HT1080 (cell line): ENCODE measurements at regions not wholly inside any gene's neighbourhood (a gene's known extent, or its start where the extent isn't known, plus 50 kb on each side); places are given as distances from the start of the nearest gene placed in this dataset.
"Not testable (repeated sequence)": the region's sequence is repeated elsewhere in the genome, so short reads cannot be mapped to it uniquely, and the experiment has no call there.

ENCODE experiments used
- DNase-seq: peaks from one replicate; pipeline ENCODE4 v3.0.0-alpha.2; 2015; ENCODE audit warnings: low read depth

DNA sequence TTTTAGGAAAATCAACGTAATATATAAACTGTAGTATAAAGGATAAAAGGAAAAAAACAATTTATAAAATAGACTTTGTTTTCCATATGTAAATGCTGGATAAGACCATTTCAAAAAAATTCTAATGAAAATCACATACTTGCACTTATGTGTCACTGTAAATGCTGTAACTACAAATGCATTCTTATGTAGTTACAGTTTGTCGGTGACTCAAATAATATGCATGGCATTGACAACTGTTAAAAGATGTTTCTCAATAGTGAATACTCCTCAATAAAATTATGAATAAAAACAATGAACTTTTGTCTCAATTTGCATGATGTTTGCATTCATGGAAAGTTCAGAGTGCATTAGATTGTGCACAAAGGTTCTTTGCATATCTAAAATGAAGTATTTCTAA lies 614.0 kb upstream of the CHRM3 start:
- DNase-seq: no peak

DNA sequence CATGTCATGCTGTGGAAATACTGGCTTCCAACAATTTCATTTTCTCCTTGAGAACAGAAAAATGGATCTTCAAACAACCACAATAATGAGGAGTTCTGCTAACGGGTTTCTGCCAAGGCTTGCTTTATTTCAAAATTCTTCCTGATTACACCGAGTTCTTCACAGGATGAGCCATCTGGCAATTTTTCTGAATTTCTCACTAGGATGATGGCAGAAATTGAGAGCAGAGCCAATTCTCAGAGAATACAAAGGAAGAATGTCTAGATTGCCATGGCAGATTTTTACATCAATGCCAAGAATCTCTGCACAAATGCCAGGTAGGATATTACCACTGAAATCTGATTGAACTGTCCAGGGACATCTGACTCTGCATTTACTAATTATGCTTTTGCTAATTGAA lies 619.0 kb upstream of the CHRM3 start:
- no peak for DNase-seq

DNA sequence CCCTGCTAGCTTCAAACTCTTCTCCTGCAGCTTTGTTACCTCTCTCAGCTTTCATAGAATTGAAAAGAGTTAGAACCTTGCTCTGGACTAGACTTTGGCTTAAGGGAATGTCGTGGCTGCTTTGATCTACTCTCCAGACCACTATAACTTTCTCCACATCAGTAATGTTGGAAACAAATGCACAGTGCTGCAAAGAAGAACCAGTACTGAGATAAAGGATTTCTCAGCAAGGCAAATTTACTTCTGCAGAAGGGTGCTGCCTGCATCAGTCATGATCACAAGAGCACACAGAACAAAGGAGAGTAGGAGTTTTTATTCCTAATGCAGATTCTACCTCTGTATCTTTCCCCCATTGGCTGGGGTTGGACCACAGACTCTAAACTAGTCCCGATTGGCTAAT lies 621.6 kb upstream of the CHRM3 start:
- DNase-seq: no peak

DNA sequence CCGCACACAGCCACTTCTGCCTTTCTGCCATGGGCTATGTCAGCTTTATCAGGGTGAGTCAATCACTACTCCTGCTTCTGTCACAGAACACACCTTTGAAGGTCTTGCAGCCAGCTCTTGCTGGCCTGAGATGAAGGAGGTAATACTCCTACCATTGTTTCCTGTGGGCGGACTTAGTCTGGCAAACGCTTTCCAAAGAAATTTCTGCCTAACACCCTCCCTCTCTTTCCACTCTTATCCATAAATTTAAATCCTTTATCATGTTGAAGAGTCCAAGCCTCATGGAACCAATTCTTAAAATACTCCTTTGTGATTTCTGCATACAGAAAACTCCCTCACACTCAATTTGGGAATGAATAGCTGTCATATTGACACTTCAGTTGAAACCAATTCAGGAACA lies 633.1 kb upstream of the CHRM3 start:
- DNase-seq: no peak

DNA sequence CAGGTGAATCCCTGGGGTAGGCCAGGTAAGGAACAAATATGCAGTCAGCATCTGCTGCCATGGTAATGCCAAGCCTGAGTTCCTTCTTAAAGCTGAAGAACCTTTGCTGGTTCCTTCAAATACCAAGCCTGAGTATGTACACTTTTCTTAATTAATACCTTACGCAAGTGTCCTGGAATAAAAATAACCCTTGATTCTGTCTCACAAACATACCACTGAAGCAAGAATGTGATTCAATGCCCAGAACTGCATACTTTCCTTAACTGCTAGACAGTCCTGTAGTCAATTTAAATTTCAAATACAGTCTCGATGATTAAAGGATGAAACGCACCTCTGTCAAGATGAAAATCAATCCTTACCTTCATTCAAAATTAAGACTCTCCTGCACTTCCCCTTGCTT lies 634.0 kb upstream of the CHRM3 start:
- DNase-seq: no peak

DNA sequence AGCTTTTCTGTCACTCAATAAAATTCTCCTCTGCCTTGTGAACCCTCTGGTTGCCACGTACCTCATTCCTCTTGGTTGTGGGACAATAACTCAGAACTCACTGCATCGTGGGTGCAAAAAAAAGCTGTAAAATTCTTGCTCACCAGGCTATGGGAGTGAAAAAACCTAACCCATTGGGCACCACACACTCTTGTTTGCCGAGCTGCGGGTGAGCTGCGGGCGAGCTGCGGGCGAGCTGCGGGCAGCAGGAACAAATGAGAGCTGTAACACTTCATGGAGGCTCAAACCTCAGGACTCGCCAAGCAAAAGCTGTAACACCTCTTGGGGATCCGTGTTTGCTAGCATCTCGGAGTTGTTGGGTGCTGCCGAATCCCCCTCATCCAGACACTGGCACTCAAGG lies 641.3 kb upstream of the CHRM3 start:
- DNase-seq: no peak

DNA sequence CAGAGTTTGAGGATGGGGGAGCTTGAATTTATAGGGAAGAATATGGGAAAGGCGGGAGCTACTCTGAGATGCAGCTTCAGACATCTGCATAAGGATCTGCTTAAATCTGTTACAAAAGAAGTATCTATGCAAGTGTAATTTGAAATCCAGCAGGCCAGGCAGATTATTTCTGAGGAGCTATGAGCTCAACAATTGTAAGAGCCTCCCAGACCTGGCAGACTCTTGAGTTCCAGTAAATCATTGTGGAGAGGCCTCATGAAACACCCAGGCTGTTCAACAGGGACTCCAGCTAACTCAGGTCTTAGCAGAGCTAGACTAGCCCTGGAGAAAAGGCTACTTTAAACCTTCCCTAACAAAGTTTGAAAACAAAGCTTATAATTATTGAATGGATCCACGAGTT lies 647.5 kb upstream of the CHRM3 start:
- DNase-seq: no peak

DNA sequence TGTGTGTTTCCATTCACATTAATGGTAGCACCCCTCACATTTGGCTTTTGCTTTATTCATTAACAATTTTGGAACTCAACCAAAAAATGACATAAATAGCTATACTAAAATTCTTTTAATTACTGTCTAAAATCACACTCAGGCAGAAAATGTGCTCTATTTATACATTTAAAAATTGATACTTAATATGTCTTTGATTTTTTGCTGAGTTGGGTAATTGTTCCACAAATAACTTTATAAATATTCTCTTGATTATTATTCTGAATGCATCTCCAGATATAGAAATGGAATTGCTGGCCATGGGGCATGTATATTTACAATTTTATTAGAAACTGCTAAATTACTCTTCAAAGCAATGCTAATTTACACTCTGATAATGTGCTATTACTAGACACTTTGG lies 658.7 kb upstream of the CHRM3 start:
- DNase-seq: no peak

DNA sequence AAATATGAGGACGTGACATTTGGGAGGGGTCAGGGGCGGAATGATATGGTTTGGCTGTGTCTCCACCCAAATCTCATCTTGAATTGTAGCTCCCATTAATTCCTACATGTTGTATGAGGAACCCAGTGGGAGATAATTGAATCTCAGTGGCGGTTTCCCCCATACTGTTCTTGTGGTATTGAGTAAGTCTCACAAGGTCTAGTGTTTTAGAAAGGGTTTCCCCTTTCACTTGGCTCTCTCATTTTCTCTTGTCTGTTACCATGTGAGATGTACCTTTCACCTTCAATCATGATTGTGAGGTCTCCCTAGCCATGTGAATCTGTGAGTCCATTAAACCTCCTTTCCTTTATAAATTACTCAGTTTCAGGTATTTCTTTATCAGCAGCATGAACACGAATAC lies 663.6 kb upstream of the CHRM3 start:
- DNase-seq: no peak

DNA sequence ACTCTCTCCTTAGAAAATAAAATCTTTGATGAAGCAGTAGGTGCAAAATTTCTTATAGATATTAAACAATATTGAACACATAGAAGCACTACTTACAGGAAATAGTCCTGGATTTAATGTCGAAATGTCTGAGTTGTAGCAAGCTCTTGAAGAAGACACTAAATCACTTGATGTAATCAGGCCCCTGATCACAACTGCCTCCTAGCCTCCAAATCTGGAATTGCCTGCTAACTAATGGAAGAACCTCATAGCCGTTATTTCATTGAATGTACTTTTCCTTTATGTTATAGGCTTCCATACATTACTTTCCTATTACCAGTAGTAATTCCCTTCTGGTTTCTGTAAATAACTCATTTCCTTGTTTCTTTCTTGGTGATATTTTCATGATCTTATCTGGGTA lies 675.7 kb upstream of the CHRM3 start:
- DNase-seq: no peak

DNA sequence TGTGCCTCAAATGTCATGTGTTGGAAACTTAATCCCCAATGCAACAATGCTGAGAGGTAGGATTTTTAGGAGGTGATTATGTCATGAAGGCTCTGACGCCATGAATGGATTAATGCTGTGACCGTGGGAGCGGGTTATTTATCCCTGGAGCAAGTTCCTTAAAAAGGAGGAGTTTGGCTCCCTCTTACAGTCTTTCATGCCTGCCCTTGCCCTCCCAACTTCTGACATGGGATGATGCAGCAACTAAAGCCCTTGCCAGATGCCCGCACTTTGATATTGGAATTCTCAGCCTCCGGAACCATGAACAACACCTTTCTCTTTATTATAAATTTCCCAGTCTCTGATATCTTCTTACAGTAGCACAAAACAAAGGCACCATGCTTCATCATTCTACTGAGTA lies 685.3 kb upstream of the CHRM3 start:
- no peak for DNase-seq

DNA sequence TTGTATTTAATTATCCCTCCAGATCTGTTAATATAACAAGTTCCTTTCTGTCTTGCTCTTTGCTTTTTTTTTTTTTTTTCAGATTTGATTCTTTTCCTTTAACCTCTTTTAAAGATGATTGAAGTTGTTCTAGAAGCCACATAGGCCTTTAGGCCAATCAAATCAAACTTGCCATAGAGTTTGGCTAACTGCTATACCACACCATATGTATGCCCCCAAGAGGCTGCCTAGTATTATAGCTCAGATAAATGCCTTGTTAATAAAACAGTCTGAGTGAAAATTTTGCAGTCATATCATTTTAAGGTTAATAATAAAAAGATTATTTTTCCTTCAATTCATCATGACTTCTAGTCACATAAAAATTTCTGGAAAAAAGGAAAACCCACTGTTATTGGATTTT lies 696.0 kb upstream of the CHRM3 start:
- no peak for DNase-seq

DNA sequence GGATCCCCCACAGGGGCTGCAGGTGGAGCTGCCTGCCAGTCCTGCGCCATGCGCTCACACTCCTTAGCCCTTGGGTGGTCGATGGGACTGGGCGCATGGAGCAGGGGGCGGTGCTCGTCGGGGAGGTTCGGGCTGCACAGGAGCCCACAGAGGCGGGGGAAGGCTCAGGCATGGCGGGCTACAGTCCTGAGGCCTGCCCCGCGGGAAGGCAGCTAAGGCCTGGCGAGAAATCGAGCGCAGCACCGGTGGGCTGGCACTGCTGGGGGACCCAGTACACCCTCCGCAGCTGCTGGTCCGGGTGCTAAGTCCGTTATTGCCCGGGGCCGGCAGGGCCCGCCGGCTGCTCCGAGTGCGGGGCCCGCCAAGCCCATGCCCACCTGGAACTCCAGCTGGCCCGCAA lies 701.8 kb upstream of the CHRM3 start:
- DNase-seq: not testable (repeated sequence)

DNA sequence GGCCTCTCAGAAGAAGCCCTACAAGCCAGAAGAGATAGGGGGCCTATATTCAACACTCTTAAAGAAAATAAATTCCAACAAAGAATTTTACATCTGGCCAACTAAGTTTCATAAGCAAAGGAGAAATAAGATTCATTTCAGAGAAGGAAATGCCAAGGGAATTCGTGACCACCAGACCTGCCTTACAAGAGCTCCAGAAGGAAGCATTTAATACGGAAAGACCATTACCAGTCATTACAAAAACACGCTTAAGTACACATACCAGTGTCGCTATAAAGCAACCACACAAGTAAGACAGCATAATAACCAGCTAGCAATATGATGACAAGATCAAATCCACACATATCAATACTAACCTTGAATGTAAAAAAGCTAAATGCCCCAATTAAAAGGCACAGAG lies 704.9 kb upstream of the CHRM3 start:
- DNase-seq: peak; percentile 39

DNA sequence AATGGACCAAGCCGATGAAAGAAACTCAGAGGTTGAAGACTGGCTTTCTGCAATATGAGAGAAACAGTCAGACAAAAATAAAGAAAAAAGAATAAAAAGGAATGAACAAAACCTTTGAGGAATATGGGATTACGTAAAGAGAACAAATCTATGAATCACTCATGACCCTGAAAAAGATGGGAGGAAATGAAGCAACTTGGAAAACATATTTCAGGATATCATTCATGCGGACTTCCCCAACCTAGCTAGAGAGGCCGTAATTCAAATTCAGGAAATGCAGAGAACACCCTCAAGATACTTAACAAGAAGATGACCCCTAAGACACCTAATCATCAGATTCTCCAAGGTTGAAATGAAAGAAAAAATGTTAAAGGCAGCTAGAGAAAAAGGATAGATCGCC lies 705.3 kb upstream of the CHRM3 start:
- peak; percentile 62 for DNase-seq

DNA sequence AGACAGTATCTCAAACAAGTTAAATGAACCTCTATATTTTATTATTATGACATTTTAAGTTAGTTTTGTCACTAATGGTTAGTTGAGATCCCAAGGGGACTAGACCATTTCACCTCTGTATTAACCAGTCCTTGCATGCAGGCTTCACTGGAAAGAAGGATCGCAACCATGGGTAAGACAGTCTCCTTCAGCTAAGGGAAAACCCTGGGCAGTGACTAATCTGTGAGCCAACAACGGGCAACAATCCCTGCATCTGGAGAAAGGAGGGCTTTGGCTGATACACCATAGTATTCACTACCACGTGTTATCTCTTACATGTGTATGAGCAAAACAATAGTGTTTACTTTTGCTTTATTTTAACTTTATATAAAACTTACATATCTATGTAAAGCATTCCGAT lies 708.8 kb upstream of the CHRM3 start:
- DNase-seq: peak; percentile 42

DNA sequence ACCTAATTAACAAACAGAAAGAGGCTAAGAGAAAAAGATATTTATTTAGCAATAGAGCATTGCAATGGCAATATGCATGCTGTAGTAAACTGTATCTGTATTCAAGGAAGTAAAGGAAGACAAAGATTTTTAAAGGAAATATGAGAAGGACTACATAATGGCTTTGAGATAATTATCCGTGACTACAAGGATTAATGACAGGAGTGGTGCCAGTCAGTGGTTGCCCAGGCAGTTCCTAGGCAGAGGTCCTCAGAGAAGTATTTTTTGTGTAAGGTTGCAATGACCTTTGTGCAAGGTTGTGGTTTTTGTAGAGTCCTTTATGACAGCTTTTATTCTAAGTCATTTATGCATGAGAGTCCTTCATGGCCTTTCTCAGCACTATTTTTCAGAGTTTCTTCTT lies 711.1 kb upstream of the CHRM3 start:
- no peak for DNase-seq

DNA sequence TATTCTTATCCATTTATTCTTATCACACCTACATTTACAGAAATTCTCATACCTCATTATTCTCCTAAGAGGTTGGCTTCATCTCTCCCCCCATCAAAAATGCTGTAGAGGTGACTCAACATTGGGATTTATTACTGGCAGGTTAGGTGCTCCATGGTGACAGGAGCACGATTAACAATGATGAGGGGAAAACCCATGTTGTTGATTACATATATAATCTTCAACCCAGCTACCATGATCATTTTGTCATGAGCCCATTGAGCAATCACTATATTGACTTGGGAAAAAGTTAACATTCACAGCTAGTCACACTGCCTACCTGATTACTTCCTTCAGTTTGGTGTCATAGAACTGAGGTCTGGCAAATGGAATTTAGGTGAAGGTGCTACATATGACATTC lies 712.1 kb upstream of the CHRM3 start:
- DNase-seq: no peak

DNA sequence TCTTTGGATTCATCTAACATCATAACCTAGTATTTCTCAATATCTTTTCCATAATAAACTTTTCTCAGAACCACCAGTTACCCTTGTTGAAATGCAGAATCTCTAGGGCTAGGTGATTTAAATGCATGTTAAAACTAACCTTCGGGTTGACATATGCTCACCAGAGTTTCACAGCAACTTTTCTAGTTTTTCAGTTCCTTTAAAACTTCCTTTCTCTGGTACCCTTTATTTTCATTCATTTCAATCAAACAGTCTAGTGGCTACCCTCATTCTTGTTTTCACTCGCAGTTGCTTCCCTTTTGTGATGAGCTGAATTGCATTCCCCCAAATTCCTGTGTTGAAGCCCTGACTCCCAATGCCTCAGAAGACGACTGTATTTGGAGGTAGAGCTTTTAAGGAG lies 712.8 kb upstream of the CHRM3 start:
- DNase-seq: no peak

DNA sequence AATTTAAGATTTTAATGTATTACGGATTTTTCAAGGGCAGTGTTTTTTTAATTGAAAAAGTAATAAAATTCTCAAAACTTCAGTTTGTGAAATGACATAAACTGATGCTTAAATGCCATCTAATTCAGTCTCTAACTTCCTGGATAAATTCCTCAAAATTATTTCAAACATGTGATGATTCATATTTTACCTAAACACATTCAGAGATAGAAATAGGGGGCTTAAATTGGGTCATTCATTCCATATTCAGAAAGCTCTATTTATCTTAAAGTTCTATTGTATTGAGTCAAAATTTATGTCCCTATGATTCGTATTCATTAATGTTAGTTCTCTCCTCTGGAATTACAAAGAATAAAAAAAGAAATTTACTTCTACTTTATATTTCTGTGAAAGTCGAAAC lies 713.6 kb upstream of the CHRM3 start:
- DNase-seq: no peak

DNA sequence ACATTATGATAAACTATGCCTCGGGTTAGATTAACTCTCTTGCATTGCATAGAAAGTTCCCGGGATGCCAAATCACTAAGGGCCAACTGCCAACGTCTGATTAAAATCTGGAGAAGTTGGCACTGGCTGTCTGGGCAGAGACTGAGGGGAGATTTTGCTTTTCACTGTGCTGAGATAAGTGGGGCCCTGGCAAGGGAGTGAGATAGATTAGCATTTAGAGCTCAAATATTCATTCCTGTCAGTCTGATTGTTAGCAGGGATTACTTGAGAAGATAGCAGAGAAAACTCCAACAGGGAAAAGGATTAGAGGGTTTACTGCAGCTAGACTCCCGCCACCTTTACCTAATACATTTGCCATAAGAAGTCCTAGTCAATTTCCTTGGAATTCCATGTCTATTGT lies 714.1 kb upstream of the CHRM3 start:
- no peak for DNase-seq

DNA sequence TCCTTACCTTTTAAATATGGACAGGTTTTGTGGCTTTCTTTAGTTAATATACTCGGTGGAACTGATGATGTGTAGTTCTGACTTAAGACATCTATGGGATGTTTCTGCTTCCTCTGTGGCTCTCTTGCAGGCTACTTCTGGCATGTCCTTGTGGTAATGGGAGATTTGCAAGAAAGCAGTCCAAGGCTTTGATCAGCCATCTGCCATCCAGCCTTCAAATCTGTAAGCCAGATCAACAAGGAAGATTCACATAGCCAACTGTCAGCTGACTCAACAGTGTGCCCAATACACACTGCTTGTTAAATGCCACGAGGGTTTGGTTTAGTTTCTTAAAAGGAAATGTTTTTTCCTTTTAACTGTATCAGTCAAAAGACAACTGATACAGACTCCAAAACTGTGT lies 722.2 kb upstream of the CHRM3 start:
- no peak for DNase-seq

DNA sequence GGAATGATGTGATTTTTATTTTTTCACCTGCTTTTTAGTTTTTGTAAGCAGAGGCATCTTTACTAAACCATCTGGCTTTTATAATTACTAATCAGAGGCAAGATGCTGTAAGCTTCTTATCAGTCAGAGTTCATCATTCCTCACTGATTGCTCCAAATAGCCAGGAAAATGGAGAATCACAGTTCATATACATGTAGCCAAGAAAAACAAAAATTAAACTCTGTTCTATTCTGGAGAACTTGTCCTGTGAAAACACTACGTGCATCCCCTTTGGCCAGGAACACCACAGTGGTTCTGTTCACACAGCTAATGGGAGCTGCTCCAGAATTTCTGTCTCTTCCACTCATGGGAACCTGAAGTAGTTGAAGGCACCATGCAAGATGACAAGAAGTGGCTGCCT lies 725.5 kb upstream of the CHRM3 start:
- no peak for DNase-seq

DNA sequence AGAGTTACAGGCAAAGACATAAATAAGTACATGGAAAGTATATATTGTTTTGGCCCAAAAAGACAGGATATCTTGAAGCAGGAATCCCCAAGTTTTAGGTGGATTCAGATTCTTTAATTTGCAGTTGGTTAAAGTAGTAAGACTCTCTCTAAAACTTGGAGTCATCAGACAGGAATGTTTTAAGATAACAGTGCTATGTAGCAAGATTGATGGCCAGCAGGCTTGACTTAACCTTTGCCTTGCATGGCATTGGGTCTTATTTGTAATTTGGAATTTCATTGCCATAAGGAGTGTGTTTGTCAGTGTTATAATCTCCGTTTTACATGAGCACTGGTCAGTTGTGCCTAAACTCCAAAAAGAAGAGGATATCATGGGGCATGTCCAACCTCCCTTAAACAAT lies 727.6 kb upstream of the CHRM3 start:
- peak; percentile 16 for DNase-seq
